A549 (cell line): ENCODE measurements at regions not wholly inside any gene's neighbourhood (a gene's known extent, or its start where the extent isn't known, plus 50 kb on each side); places are given as distances from the start of the nearest gene placed in this dataset.

Source experiments
- GATA3 ChIP-seq: IDR thresholded peaks from 2 replicates; pipeline ENCODE4 v1.6.1; 2012; ENCODE audit warnings: borderline replicate concordance
- HOXB5 ChIP-seq: fragments of 250-450 bp; sonication (Bioruptor Pico); IDR thresholded peaks from 2 replicates; pipeline ENCODE4 v1.5.0; 2020; ENCODE audit warnings: mild to moderate bottlenecking, moderate library complexity
- MAZ ChIP-seq: fragments of 150-350 bp; IDR thresholded peaks from 2 replicates; pipeline ENCODE4 v1.6.1; 2014; ENCODE audit warnings: antibody characterized with exemption, low read depth, low read length, borderline replicate concordance
- RARB ChIP-seq: fragments of 250-450 bp; sonication (Bioruptor Pico); IDR thresholded peaks from 2 replicates; pipeline ENCODE4 v1.8.0; 2021; ENCODE audit warnings: mild to moderate bottlenecking, moderate library complexity

- TF ChIP-seq HOXB5 (CRISPR knock-in tag) = no peak
- TF ChIP-seq RARB (CRISPR knock-in tag) = no peak
- no peak for TF ChIP-seq MAZ
- TF ChIP-seq GATA3 = no peak
Measured at GRCh38 chr4:62130230-62130629, 930.1 kb downstream of the ADGRL3 start (continued).
